Activated T-helper 2 cell treated with anti-CD3 and anti-CD28 coated beads, Interferon-gamma antibody, Interleukin-2, Interleukin-4, amounts not matched to agents 10 μg/mL and 5 μg/mL and 100 μg/mL, durations not matched to agents 14 hours and 24 hours and 36 hours (primary cell): ENCODE measurements at regions not wholly inside any gene's neighbourhood (a gene's known extent, or its start where the extent isn't known, plus 50 kb on each side); places are given as distances from the start of the nearest gene placed in this dataset.

Experiments
- DNase-seq: peaks from one replicate; pipeline ENCODE4 v3.0.0; 2021; ENCODE audit warnings: low spot score
- H3K27ac Mint-ChIP-seq: one replicate; pipeline ENCODE4 v1.8.0; 2021; ENCODE audit warnings: mixed read lengths
- H3K27me3 Mint-ChIP-seq: one replicate; pipeline ENCODE4 v1.8.0; 2021; ENCODE audit warnings: low read depth, mixed read lengths
- H3K36me3 Mint-ChIP-seq: one replicate; pipeline ENCODE4 v1.8.0; 2021; ENCODE audit warnings: low read depth, mixed read lengths
- H3K4me1 Mint-ChIP-seq: one replicate; pipeline ENCODE4 v1.8.0; 2021; ENCODE audit warnings: low read depth, mixed read lengths
- H3K4me3 Mint-ChIP-seq: one replicate; pipeline ENCODE4 v1.8.0; 2021; ENCODE audit warnings: low read depth, mild to moderate bottlenecking, moderate library complexity, mixed read lengths
- H3K9me3 Mint-ChIP-seq: one replicate; pipeline ENCODE4 v1.8.0; 2021; ENCODE audit warnings: mixed read lengths
- intact Hi-C: fragments of 100-400 bp; cut with micrococcal nuclease; formaldehyde crosslinking; loops from one replicate; pipeline ENCODE4 v1.15.1; 2023

DNA sequence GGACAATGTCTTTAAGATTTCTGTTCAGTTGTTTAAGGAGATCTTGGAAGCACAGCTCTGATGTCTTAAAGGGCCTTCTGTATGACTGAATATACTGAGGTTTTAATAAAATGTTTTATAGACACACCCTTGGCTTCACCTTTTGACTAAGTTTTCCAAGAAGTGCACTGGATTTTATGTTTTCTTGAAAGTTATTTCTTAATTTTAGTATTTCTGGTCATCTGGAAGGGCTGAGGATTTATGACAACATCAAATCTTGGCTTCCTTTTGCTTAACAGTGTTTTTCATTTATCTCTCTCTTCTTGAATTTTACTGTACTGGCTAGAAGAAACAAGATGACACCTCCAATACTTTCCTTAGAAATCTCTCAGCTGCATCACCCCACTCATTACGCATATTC lies 2423.4 kb downstream of the LRRC4C start:
- no peak for DNase-seq
- Mint-ChIP-seq H3K4me1 (no peaks in the 10 kb centered on the region), H3K36me3 (no peaks in the 10 kb centered on the region), H3K4me3 (no peak overlapping the region), H3K27ac (no peak overlapping the region), H3K9me3 (peaks cover 31% of the 10 kb centered on the region), H3K27me3 (no peaks in the 10 kb centered on the region)
- intact Hi-C loops: no loop called here

GRCh38 chr11:39021539-39021938 lies 2423.5 kb upstream of the RAG2 start:
- DNase-seq: no peak
- Mint-ChIP-seq H3K36me3 (no peaks in the 10 kb centered on the region), H3K4me1 (no peaks in the 10 kb centered on the region), H3K9me3 (peaks cover 35% of the 10 kb centered on the region), H3K27me3 (no peaks in the 10 kb centered on the region), H3K27ac (no peak overlapping the region), H3K4me3 (no peak overlapping the region)
- intact Hi-C loops: no loop called here

GRCh38 chr11:39011797-39012196 lies 2413.8 kb upstream of the RAG2 start:
- intact Hi-C loops: no loop called here
- Mint-ChIP-seq H3K4me3 (no peak overlapping the region), H3K4me1 (no peaks in the 10 kb centered on the region), H3K27me3 (no peaks in the 10 kb centered on the region), H3K27ac (no peak overlapping the region), H3K9me3 (peaks cover 45% of the 10 kb centered on the region), H3K36me3 (no peaks in the 10 kb centered on the region)
- no peak for DNase-seq

- H3K27ac Mint-ChIP-seq: no peak overlapping the region
- H3K27me3 Mint-ChIP-seq: no peaks in the 10 kb centered on the region
- no peak for DNase-seq
- H3K4me1 Mint-ChIP-seq: no peaks in the 10 kb centered on the region
- peaks cover 43% of the 10 kb centered on the region for H3K9me3 Mint-ChIP-seq
- no peak overlapping the region for H3K4me3 Mint-ChIP-seq
- H3K36me3 Mint-ChIP-seq: no peaks in the 10 kb centered on the region
- intact Hi-C loops: no loop called here
These were observed 2392.8 kb upstream of the RAG2 start for GRCh38 chr11:38990841-38991240.

GRCh38 chr11:38990139-38990538 lies 2392.1 kb upstream of the RAG2 start:
- no peaks in the 10 kb centered on the region for H3K27me3 Mint-ChIP-seq
- H3K4me1 Mint-ChIP-seq: no peaks in the 10 kb centered on the region
- intact Hi-C loops: no loop called here
- H3K4me3 Mint-ChIP-seq: no peak overlapping the region
- H3K9me3 Mint-ChIP-seq: peaks cover 42% of the 10 kb centered on the region
- H3K36me3 Mint-ChIP-seq: no peaks in the 10 kb centered on the region
- no peak overlapping the region for H3K27ac Mint-ChIP-seq
- DNase-seq: no peak

DNA sequence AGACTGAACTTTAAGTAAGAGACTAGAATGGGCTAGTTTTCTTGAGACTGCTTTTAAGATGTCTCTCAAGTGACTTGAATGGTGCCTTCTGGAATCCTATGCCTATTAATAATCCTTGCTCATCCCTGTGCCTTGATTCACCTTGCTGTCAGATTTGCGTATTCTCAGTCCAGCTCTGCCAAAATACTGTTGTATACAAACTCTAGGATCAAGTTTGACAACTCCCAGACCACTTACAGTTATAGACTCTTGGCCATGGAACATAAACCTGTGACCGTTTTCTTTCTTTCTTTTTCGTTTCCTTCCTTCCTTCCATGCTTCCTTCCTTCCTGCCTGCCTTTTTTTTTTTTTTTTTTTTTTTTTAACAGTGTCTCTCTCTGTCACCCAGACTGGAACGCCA lies 2390.9 kb upstream of the RAG2 start:
- H3K4me1 Mint-ChIP-seq: no peaks in the 10 kb centered on the region
- no peak overlapping the region for H3K4me3 Mint-ChIP-seq
- no peaks in the 10 kb centered on the region for H3K36me3 Mint-ChIP-seq
- no peak for DNase-seq
- H3K9me3 Mint-ChIP-seq: peaks cover 46% of the 10 kb centered on the region
- no peaks in the 10 kb centered on the region for H3K27me3 Mint-ChIP-seq
- intact Hi-C loops: no loop called here
- H3K27ac Mint-ChIP-seq: no peak overlapping the region

- Mint-ChIP-seq H3K27ac (no peak overlapping the region), H3K27me3 (no peaks in the 10 kb centered on the region), H3K4me3 (no peak overlapping the region), H3K4me1 (no peaks in the 10 kb centered on the region), H3K9me3 (peaks cover 25% of the 10 kb centered on the region), H3K36me3 (no peaks in the 10 kb centered on the region)
- no peak for DNase-seq
- intact Hi-C loops: no loop called here
These were observed 2374.2 kb upstream of the RAG2 start for GRCh38 chr11:38972220-38972619.

GRCh38 chr11:38971141-38971540 lies 2373.1 kb upstream of the RAG2 start:
- Mint-ChIP-seq H3K4me1 (no peaks in the 10 kb centered on the region), H3K4me3 (no peak overlapping the region), H3K36me3 (no peaks in the 10 kb centered on the region), H3K27ac (no peak overlapping the region), H3K9me3 (peaks cover 22% of the 10 kb centered on the region), H3K27me3 (no peaks in the 10 kb centered on the region)
- intact Hi-C loops: no loop called here
- DNase-seq: no peak

- H3K36me3 Mint-ChIP-seq: no peaks in the 10 kb centered on the region
- intact Hi-C loops: no loop called here
- no peak for DNase-seq
- H3K27me3 Mint-ChIP-seq: no peaks in the 10 kb centered on the region
- H3K4me3 Mint-ChIP-seq: no peak overlapping the region
- no peak overlapping the region for H3K27ac Mint-ChIP-seq
- H3K9me3 Mint-ChIP-seq: peaks cover 19% of the 10 kb centered on the region
- no peaks in the 10 kb centered on the region for H3K4me1 Mint-ChIP-seq
These were observed 2370.9 kb upstream of the RAG2 start for GRCh38 chr11:38968951-38969350.

DNA sequence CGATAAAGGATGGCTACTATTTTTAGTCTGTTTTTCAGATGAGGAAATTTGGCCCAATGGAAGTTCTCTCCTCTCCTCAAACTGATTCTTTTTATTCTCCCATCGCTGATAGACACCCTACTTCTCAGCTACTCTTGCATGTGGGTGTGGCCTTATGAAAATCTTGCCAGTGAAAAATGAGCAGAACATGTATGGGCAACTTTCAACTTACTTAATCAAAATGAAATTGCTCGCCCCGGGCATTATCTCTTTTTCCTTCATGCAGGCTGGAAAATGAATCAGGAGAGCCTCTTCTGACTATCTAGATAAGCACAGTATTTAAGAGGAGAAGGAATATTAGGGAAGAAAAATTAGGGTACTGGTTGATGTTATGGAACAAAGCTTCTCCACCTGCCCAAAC lies 2354.7 kb upstream of the RAG2 start:
- Mint-ChIP-seq H3K9me3 (peaks cover 20% of the 10 kb centered on the region), H3K27me3 (no peaks in the 10 kb centered on the region), H3K4me3 (no peak overlapping the region), H3K27ac (no peak overlapping the region), H3K4me1 (no peaks in the 10 kb centered on the region), H3K36me3 (no peaks in the 10 kb centered on the region)
- intact Hi-C loops: no loop called here
- DNase-seq: no peak

GRCh38 chr11:38950867-38951266 lies 2352.8 kb upstream of the RAG2 start:
- intact Hi-C loops: no loop called here
- no peak overlapping the region for H3K4me3 Mint-ChIP-seq
- no peak overlapping the region for H3K27ac Mint-ChIP-seq
- no peaks in the 10 kb centered on the region for H3K27me3 Mint-ChIP-seq
- no peaks in the 10 kb centered on the region for H3K4me1 Mint-ChIP-seq
- peaks cover 32% of the 10 kb centered on the region for H3K9me3 Mint-ChIP-seq
- DNase-seq: no peak
- no peaks in the 10 kb centered on the region for H3K36me3 Mint-ChIP-seq

- Mint-ChIP-seq H3K27ac (no peak overlapping the region), H3K36me3 (no peaks in the 10 kb centered on the region), H3K9me3 (peaks cover 42% of the 10 kb centered on the region), H3K4me3 (no peak overlapping the region), H3K27me3 (no peaks in the 10 kb centered on the region), H3K4me1 (no peaks in the 10 kb centered on the region)
- no peak for DNase-seq
- intact Hi-C loops: no loop called here
These were observed 2350.4 kb upstream of the RAG2 start for GRCh38 chr11:38948392-38948791.

DNA sequence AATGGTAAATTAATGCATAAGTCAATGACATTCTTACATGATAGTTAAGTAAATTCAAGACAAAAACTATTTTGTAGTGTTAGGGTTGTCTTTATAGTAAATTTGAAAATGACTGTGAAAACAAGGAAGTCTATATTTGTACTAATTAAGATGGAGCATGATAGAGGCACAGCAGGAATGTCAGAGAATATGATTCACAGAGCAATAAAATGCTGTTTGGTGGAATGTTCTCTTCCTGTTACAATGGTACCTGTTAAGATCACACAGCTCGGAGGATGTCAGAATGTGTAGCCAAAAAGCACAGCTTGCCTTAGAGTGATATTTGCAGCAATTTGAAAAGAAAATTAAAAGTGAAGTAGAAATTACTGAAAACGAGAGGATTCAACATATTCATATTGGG lies 2339.7 kb upstream of the RAG2 start:
- no peak overlapping the region for H3K4me3 Mint-ChIP-seq
- H3K27ac Mint-ChIP-seq: no peak overlapping the region
- intact Hi-C loops: no loop called here
- no peaks in the 10 kb centered on the region for H3K27me3 Mint-ChIP-seq
- no peaks in the 10 kb centered on the region for H3K4me1 Mint-ChIP-seq
- no peak for DNase-seq
- no peaks in the 10 kb centered on the region for H3K36me3 Mint-ChIP-seq
- peaks cover 28% of the 10 kb centered on the region for H3K9me3 Mint-ChIP-seq

- intact Hi-C loops: no loop called here
- Mint-ChIP-seq H3K9me3 (peaks cover 44% of the 10 kb centered on the region), H3K4me1 (no peaks in the 10 kb centered on the region), H3K27ac (no peak overlapping the region), H3K27me3 (no peaks in the 10 kb centered on the region), H3K36me3 (no peaks in the 10 kb centered on the region), H3K4me3 (no peak overlapping the region)
- no peak for DNase-seq
These were observed 2337.9 kb upstream of the RAG2 start for GRCh38 chr11:38935941-38936340.
